ENCODE measurements at regions not wholly inside any gene's neighbourhood (a gene's known extent, or its start where the extent isn't known, plus 50 kb on each side); places are given as distances from the start of the nearest gene placed in this dataset.

- TF ChIP-seq CTCF (conservative IDR thresholded peaks at IDR 0.05) (no peak), ZFX (IDR thresholded peaks at IDR 0.05) (no peak)
Observed at GRCh38 chr10:43881657-43882056, 233.0 kb upstream of the ZNF32 start.
